ENCODE measurements at regions not wholly inside any gene's neighbourhood (a gene's known extent, or its start where the extent isn't known, plus 50 kb on each side); places are given as distances from the start of the nearest gene placed in this dataset.

DNA sequence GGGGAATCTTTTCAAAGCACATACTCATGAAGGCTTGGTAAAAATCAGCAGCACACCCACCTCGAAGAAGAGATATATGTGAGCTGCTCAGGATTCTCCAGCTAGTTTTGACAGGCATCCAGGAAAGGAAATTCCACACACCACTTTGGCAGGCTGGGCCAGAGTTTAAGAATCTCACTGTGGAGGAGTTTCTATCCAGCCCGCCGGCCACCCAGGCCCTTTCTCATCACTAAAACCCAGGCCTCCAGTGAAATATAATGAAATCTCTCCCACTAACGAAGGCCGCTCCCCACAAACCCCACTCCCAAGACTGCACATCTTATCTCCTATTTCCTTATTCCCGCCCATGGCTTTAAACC lies 202.0 kb downstream of the GLI2 start:
- peak overlapping the region; percentile 96 for H3K27ac Mint-ChIP-seq (ENCODE audit: unreplicated experiment)
- H3K4me1 Mint-ChIP-seq (ENCODE audit: low read depth) = peaks cover 100% of the 10 kb centered on the region
- no peaks in the 10 kb centered on the region for H3K27me3 Mint-ChIP-seq (ENCODE audit: low read depth)
- DNase-seq (ENCODE audit: low spot score) = no peak
- no peak overlapping the region for H3K4me3 Mint-ChIP-seq (ENCODE audit: unreplicated experiment)
- TF ChIP-seq, protein P1, sequence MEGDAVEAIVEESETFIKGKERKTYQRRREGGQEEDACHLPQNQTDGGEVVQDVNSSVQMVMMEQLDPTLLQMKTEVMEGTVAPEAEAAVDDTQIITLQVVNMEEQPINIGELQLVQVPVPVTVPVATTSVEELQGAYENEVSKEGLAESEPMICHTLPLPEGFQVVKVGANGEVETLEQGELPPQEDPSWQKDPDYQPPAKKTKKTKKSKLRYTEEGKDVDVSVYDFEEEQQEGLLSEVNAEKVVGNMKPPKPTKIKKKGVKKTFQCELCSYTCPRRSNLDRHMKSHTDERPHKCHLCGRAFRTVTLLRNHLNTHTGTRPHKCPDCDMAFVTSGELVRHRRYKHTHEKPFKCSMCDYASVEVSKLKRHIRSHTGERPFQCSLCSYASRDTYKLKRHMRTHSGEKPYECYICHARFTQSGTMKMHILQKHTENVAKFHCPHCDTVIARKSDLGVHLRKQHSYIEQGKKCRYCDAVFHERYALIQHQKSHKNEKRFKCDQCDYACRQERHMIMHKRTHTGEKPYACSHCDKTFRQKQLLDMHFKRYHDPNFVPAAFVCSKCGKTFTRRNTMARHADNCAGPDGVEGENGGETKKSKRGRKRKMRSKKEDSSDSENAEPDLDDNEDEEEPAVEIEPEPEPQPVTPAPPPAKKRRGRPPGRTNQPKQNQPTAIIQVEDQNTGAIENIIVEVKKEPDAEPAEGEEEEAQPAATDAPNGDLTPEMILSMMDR (IDR thresholded peaks at IDR 0.05) = no peak
- H3K9me3 Mint-ChIP-seq (ENCODE audit: low read depth) = no peaks in the 10 kb centered on the region
- peaks cover 1% of the 10 kb centered on the region for H3K36me3 Mint-ChIP-seq (ENCODE audit: low read depth)

DNA sequence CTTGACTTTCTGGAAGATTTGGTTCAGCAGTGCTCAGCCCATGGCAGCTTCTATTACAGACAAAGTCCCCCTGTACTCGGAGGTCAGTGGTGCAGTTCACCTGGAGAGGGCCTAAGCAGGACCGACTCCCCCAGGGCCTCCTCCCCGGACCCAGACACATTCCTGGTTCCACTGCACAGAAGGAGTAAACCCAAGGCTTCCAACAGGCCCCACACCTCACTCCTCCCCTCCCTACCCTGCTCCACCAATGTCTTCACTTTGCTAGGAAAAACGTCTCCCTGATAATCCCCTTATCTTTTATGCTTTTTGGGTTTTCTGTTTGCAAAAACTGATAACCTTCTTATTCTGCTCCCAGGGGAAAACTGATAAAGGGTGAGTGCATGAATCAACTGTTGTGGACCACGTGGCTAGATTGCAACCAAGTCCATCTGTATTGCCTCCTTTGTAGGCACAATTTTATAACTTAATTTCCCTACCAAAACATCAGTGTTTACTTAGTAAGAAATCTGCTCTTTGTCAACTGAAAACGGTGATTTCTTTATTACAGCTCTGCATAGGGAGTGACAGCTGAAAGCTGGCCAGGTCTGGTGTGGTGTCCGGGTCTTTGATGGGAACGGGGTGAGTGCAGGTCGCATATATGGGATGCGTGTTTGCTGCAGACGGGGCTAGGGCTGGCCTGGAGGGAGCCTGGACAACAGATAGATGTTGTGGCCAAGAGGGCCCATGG lies 202.5 kb downstream of the GLI2 start:
- TF ChIP-seq, protein P1 (IDR thresholded peaks at IDR 0.05) = no peak
- H3K4me3 Mint-ChIP-seq (ENCODE audit: unreplicated experiment) = no peak overlapping the region
- peaks cover 100% of the 10 kb centered on the region for H3K4me1 Mint-ChIP-seq (ENCODE audit: low read depth)
- H3K9me3 Mint-ChIP-seq (ENCODE audit: low read depth) = no peaks in the 10 kb centered on the region
- H3K36me3 Mint-ChIP-seq (ENCODE audit: low read depth) = peaks cover 4% of the 10 kb centered on the region
- peak overlapping the region; percentile 96 for H3K27ac Mint-ChIP-seq (ENCODE audit: unreplicated experiment)
- H3K27me3 Mint-ChIP-seq (ENCODE audit: low read depth) = no peaks in the 10 kb centered on the region
- DNase-seq (ENCODE audit: low spot score) = no peak

DNA sequence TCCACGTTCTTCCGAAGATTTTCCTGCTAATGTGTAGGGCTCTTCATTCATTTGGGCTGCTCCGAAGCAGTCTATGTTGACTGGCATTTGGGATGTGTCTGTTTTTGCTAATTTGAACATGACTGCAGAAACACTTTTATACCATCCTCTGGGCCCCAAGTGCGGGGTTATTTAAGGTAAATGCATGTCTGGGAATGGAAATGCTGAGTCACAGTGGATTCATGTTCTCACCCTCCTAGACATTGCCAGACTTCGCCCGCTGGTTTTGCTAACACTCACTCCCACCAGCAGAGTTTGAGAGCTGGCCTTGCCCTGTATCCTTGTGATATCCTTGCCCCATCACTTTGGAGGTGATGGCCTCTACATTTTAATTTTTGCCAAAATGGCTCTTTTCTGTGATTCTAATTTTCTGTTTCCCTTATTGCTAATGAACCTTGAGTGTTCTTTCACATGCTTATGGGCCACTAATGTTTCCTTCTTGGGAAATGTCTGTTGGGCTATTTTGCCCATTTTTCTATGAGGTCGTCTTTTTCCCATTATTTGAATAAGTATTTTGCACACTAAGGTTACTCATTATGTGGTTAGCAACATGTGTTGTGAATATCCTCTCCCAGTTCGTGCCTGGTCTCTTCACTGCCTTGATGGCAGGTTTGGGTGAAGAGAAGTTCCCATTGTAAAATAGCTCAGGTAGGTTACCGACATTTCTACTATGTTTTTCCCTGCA lies 204.1 kb downstream of the GLI2 start:
- Mint-ChIP-seq H3K4me1 (ENCODE audit: low read depth) (peaks cover 92% of the 10 kb centered on the region), H3K27ac (ENCODE audit: unreplicated experiment) (peak overlapping the region; percentile 96), H3K9me3 (ENCODE audit: low read depth) (no peaks in the 10 kb centered on the region), H3K36me3 (ENCODE audit: low read depth) (peaks cover 4% of the 10 kb centered on the region), H3K27me3 (ENCODE audit: low read depth) (no peaks in the 10 kb centered on the region), H3K4me3 (ENCODE audit: unreplicated experiment) (no peak overlapping the region)
- DNase-seq (ENCODE audit: low spot score) = no peak
- TF ChIP-seq, protein P1 (IDR thresholded peaks at IDR 0.05) = no peak

DNA sequence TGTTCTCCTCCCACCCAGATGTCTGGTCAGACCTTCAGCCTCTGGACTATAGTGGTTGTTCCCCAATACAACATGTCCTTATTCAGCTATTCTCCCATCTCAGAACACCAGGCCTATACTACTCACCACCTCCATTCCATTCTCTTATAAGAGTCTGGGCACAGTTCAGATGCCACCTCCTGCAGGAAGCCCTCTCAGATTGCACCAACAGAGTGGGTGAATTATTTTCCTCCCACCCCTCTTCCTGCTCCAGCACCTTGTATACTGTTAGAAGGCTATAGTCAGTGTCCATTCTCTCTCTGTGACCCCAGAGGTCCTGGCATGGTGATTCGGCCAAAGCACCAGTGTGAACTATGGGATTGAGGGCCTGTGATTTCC lies 204.6 kb downstream of the GLI2 start:
- TF ChIP-seq, protein P1 (IDR thresholded peaks at IDR 0.05) = no peak
- Mint-ChIP-seq H3K27me3 (ENCODE audit: low read depth) (no peaks in the 10 kb centered on the region), H3K9me3 (ENCODE audit: low read depth) (no peaks in the 10 kb centered on the region), H3K4me1 (ENCODE audit: low read depth) (peaks cover 87% of the 10 kb centered on the region), H3K4me3 (ENCODE audit: unreplicated experiment) (no peak overlapping the region), H3K36me3 (ENCODE audit: low read depth) (peaks cover 4% of the 10 kb centered on the region), H3K27ac (ENCODE audit: unreplicated experiment) (peak overlapping the region; percentile 96)
- DNase-seq (ENCODE audit: low spot score) = no peak

DNA sequence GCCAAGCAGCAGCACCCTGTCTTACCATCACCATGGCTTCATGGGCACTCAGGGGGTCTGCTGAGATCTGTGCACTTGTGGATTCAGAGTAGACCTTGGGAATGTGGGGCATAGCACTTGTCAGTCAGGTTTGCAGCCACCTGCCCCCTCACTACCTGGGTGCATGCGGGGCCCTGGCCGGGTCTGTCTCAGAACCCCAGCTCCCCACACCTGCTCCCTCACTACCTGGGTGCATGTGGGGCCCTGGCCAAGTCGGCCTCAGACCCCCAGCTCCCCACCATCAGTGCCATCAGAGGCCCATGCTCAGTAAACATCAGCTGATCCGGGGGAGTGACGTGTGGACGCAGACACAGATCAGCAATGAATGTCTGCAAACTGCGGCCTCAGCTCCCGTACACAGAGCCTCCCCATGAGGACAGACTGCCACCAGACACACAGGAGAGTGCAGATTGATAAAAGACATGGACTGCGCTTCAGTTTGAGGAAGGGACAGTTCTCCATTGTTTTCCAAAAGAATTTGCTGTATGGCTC lies 205.1 kb downstream of the GLI2 start:
- Mint-ChIP-seq H3K4me3 (ENCODE audit: unreplicated experiment) (no peak overlapping the region), H3K27ac (ENCODE audit: unreplicated experiment) (peak overlapping the region; percentile 96), H3K27me3 (ENCODE audit: low read depth) (no peaks in the 10 kb centered on the region), H3K36me3 (ENCODE audit: low read depth) (peaks cover 4% of the 10 kb centered on the region), H3K4me1 (ENCODE audit: low read depth) (peaks cover 82% of the 10 kb centered on the region), H3K9me3 (ENCODE audit: low read depth) (no peaks in the 10 kb centered on the region)
- no peak for DNase-seq (ENCODE audit: low spot score)
- TF ChIP-seq, protein P1 (IDR thresholded peaks at IDR 0.05) = no peak
